Upper lobe of right lung (tissue), 1 donor: ENCODE measurements at regions not wholly inside any gene's neighbourhood (a gene's known extent, or its start where the extent isn't known, plus 50 kb on each side); places are given as distances from the start of the nearest gene placed in this dataset.

Experiments
- ATAC-seq: fragments of 200-7000 bp; cut with Tn5 transposase; one replicate; pipeline ENCODE4 v1.9.1; 2020; ENCODE audit warnings: mild to moderate bottlenecking, moderate library complexity
- DNase-seq: peaks from one replicate; pipeline ENCODE4 v3.0.0-alpha.2; 2020
- H3K27ac ChIP-seq: fragments of 200-600 bp; one replicate; pipeline ENCODE4 v1.8.0; 2022
- H3K27me3 ChIP-seq: fragments of 200-600 bp; one replicate; pipeline ENCODE4 v1.8.0; 2022; ENCODE audit warnings: mild to moderate bottlenecking
- H3K36me3 ChIP-seq: fragments of 200-600 bp; one replicate; pipeline ENCODE4 v1.8.0; 2022
- H3K4me1 ChIP-seq: fragments of 200-600 bp; one replicate; pipeline ENCODE4 v1.8.0; 2022
- H3K4me3 ChIP-seq: fragments of 200-600 bp; one replicate; pipeline ENCODE4 v1.8.0; 2022; ENCODE audit warnings: mild to moderate bottlenecking
- H3K9me3 ChIP-seq: fragments of 200-600 bp; one replicate; pipeline ENCODE4 v1.8.0; 2022
- intact Hi-C: fragments of 100-400 bp; cut with DNase I; formaldehyde crosslinking; loops from one replicate; pipeline ENCODE4 v1.11.0; 2022
- TF ChIP-seq, protein P1 (sequence below): fragments of 200-600 bp; IDR thresholded peaks from one replicate; pipeline ENCODE4 v1.8.0; 2022; ENCODE audit warnings: antibody characterized with exemption
- donor health status: DM: no; HTN: yes; CAD: no; lungs with severe emphysema.

DNA sequence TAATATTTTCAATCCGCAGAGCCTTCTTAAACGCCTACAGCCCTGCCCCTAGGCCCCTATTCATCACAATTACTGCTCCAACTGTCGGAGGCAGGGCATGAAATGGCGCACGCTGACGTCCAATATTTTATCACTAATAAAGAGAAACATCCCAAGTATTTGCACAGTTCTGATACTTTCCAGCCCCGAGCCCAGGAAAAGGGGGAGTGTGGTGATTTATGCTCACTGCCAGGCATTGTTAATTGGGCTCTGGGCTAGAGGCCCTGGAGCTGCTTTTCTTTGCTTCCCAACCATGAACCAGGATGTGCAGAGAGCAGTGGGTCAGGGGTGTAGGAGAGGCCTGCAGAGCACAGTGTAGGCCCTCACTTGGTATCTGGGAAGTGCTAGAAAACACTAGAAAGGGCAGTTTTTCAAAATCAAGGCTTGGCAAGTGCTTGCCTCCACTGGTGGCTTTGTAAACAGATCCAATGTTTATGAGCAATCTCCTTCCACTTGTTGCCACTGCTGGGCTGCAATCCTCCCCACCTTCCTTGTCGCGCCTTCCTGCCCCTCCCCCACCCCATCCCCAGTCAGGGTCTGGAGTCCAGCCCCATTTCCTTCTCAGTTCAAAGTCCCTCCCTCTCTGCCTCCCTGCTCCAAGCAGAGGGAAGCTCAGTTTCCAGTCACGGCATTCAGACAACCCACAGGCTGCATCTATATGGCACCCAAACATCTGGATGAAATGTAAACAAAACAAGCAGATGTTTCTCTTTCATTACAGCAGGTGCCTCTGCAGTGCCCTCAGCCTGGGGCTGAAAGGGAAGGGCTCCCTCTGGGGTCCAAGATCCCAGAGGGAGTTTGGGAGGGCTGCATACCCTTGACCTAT lies 83.9 kb upstream of the PKDCC start:
- no peak overlapping the region for H3K4me3 ChIP-seq
- intact Hi-C loops: no loop called here
- no peaks in the 10 kb centered on the region for H3K27me3 ChIP-seq
- TF ChIP-seq, protein P1, sequence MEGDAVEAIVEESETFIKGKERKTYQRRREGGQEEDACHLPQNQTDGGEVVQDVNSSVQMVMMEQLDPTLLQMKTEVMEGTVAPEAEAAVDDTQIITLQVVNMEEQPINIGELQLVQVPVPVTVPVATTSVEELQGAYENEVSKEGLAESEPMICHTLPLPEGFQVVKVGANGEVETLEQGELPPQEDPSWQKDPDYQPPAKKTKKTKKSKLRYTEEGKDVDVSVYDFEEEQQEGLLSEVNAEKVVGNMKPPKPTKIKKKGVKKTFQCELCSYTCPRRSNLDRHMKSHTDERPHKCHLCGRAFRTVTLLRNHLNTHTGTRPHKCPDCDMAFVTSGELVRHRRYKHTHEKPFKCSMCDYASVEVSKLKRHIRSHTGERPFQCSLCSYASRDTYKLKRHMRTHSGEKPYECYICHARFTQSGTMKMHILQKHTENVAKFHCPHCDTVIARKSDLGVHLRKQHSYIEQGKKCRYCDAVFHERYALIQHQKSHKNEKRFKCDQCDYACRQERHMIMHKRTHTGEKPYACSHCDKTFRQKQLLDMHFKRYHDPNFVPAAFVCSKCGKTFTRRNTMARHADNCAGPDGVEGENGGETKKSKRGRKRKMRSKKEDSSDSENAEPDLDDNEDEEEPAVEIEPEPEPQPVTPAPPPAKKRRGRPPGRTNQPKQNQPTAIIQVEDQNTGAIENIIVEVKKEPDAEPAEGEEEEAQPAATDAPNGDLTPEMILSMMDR: no peak
- peaks cover 35% of the 10 kb centered on the region for H3K4me1 ChIP-seq
- H3K9me3 ChIP-seq: no peaks in the 10 kb centered on the region
- ATAC-seq (peak; percentile 18), DNase-seq (no peak)
- no peak overlapping the region for H3K27ac ChIP-seq
- no peaks in the 10 kb centered on the region for H3K36me3 ChIP-seq

DNA sequence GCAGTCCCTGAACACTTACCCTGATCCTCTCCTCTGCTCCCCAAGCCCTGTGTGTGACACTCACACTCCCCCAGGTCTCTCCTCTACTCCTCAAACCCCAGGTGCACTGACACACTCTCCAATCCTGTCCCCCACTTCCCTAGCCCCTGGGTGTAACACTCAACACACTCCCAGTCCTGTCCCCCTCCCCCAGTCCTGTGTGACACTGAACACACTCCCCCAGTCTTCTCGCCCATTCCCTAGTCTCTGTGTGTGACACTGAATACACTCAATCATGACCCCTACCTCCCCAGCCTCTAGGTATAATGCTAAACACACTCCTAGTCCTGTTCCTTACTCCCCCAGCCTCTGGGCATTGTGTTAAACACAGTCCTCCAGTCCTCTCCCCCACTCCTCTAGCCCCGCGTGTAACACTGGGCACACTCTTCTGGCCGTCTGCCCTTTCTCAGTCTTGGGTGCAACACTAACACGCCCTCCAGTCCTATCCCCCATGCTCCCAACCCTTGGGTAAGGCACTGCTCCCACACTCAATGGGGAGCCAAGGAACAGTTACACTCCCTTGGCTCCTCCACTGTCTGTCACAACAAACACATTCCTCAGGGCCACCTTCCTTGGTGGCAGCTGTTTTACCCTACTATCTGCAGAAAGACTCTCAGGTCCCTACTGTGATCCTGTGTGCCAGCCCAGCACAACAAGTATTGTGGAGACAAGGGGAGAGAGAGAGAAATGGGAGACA lies 82.5 kb upstream of the PKDCC start:
- H3K36me3 ChIP-seq: no peaks in the 10 kb centered on the region
- DNase-seq (no peak), ATAC-seq (no peak)
- H3K9me3 ChIP-seq: no peaks in the 10 kb centered on the region
- no peak overlapping the region for H3K4me3 ChIP-seq
- no peaks in the 10 kb centered on the region for H3K27me3 ChIP-seq
- intact Hi-C loops: no loop called here
- H3K27ac ChIP-seq: no peak overlapping the region
- TF ChIP-seq, protein P1: no peak
- peaks cover 35% of the 10 kb centered on the region for H3K4me1 ChIP-seq

DNA sequence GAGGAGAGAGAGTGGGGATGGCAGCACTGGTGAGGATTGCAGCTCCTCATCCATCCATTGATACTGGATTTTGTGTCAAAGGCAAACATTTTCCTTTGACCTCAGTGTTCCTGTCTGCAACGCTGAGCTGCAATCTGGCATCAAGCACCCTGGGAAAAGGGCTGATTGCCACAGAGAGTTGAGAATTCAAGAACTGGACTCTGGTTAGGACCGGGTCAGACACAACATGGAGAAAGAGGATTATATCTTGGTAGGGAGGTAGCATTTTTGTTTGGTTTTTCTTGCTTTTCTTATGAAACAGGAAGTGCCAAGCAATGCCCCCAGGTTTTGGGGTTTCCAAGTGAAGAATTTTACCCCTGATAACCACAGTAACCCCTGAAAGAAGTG lies 81.9 kb upstream of the PKDCC start:
- no peak for ATAC-seq
- no peaks in the 10 kb centered on the region for H3K27me3 ChIP-seq
- TF ChIP-seq, protein P1: no peak
- peaks cover 35% of the 10 kb centered on the region for H3K4me1 ChIP-seq
- peak overlapping the region; percentile 56 for H3K27ac ChIP-seq
- H3K36me3 ChIP-seq: no peaks in the 10 kb centered on the region
- DNase-seq: no peak
- H3K4me3 ChIP-seq: no peak overlapping the region
- no peaks in the 10 kb centered on the region for H3K9me3 ChIP-seq
- intact Hi-C loops: no loop called here

DNA sequence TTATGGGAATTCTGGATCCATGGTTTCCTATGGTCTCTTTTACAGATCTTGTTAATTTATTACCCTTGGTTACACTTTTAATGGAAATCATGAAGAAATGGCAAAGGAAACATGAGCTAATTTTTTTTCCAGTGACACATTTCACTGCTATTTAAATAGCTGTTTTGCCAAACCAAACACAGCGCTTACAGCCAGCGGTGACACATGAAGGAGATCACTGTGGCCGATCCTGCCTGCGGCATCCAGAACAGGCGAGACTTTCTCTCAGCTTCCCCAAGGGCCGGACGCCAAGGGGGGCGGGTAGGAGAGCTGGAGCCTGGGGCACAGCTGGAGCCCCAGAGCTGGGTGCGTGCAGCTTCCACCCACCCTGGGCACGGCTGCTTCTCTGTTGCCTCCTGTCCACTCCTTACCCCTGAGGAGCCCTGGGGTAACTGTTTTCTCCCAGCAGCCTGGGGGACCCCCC lies 81.4 kb upstream of the PKDCC start:
- DNase-seq: no peak
- Histone ChIP-seq H3K9me3 (no peaks in the 10 kb centered on the region), H3K4me1 (peaks cover 35% of the 10 kb centered on the region), H3K27me3 (no peaks in the 10 kb centered on the region), H3K4me3 (no peak overlapping the region), H3K36me3 (no peaks in the 10 kb centered on the region), H3K27ac (peak overlapping the region; percentile 56)
- intact Hi-C loops: no loop called here
- TF ChIP-seq, protein P1: no peak
- peak; percentile 54 for ATAC-seq

DNA sequence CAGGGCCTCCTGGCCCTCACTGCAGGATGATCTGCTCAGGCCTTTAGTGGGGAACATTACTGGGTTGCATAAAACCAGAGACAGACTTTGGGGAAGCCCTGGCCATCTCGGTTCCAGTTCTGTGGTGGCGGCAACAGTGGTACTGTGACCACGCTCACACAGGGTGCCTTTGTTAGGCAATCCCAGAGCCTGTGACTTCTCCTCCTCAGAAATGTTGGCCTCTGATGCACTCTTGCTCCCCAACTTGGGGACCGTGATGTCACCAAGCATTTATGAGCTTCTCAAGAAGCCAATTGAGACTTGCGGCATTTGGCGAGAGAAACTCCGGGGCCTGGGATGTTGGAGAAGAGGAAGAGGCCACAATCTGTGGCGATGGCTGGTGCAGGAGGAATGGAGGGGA lies 80.9 kb upstream of the PKDCC start:
- H3K27me3 ChIP-seq: no peaks in the 10 kb centered on the region
- no peak for DNase-seq
- H3K4me1 ChIP-seq: peaks cover 35% of the 10 kb centered on the region
- ATAC-seq: peak; percentile 73
- no peak overlapping the region for H3K4me3 ChIP-seq
- no peaks in the 10 kb centered on the region for H3K36me3 ChIP-seq
- H3K9me3 ChIP-seq: no peaks in the 10 kb centered on the region
- intact Hi-C loops: no loop called here
- TF ChIP-seq, protein P1: no peak
- H3K27ac ChIP-seq: peak overlapping the region; percentile 18
